MM.1S (cell line): ENCODE measurements at regions not wholly inside any gene's neighbourhood (a gene's known extent, or its start where the extent isn't known, plus 50 kb on each side); places are given as distances from the start of the nearest gene placed in this dataset.

Experiments used
- DNase-seq: peaks from one replicate; pipeline ENCODE4 v3.0.0-alpha.2; 2015
- H2AFZ ChIP-seq: fragments of 300-600 bp; sonication (generic); 2 replicates; pipeline ENCODE4 v1.6.0; 2016; ENCODE audit warnings: antibody characterized with exemption, low read length
- H3F3A ChIP-seq: fragments of 300-600 bp; sonication (generic); 2 replicates; pipeline ENCODE4 v1.6.1; 2016; ENCODE audit warnings: mild to moderate bottlenecking, antibody characterized with exemption, low read length, moderate library complexity, mixed read lengths; ENCODE audit not compliant: insufficient read depth
- H3K27ac ChIP-seq: fragments of 300-600 bp; sonication (generic); 2 replicates; pipeline ENCODE4 v1.5.1; 2016; ENCODE audit warnings: mild to moderate bottlenecking, low read length
- H3K27me3 ChIP-seq: fragments of 300-600 bp; sonication (generic); replicated peaks from 2 replicates; pipeline ENCODE4 v1.6.0; 2016; ENCODE audit warnings: low read length; ENCODE audit not compliant: insufficient read depth
- H3K36me3 ChIP-seq: fragments of 300-600 bp; sonication (generic); replicated peaks from 2 replicates; pipeline ENCODE4 v1.6.1; 2016; ENCODE audit warnings: mild to moderate bottlenecking, low read length, mixed read lengths; ENCODE audit not compliant: insufficient read depth
- H3K4me1 ChIP-seq: fragments of 300-600 bp; sonication (generic); 2 replicates; pipeline ENCODE4 v1.6.1; 2016; ENCODE audit warnings: low read length, mixed read lengths
- H3K4me2 ChIP-seq: fragments of 300-600 bp; sonication (generic); 2 replicates; pipeline ENCODE4 v1.6.0; 2016; ENCODE audit warnings: low read depth, low read length
- H3K4me3 ChIP-seq: fragments of 300-600 bp; sonication (generic); 2 replicates; pipeline ENCODE4 v1.5.1; 2016; ENCODE audit warnings: low read length, mixed read lengths
- H3K79me2 ChIP-seq: fragments of 300-600 bp; sonication (generic); 2 replicates; pipeline ENCODE4 v1.6.1; 2016; ENCODE audit warnings: mixed run types, low read length, mixed read lengths
- H3K9ac ChIP-seq: fragments of 300-600 bp; sonication (generic); 2 replicates; pipeline ENCODE4 v1.6.1; 2016; ENCODE audit warnings: low read length, mixed read lengths
- H3K9me2 ChIP-seq: fragments of 300-600 bp; sonication (generic); replicated peaks from 2 replicates; pipeline ENCODE4 v1.6.1; 2016; ENCODE audit warnings: mild to moderate bottlenecking, low read length, mixed read lengths; ENCODE audit not compliant: insufficient read depth
- H3K9me3 ChIP-seq: fragments of 300-600 bp; sonication (generic); replicated peaks from 2 replicates; pipeline ENCODE4 v1.6.1; 2016; ENCODE audit warnings: mild to moderate bottlenecking, low read length, mixed read lengths; ENCODE audit not compliant: insufficient read depth
- H4K20me1 ChIP-seq: fragments of 300-600 bp; sonication (generic); 2 replicates; pipeline ENCODE4 v1.6.1; 2016; ENCODE audit warnings: mild to moderate bottlenecking, low read length, moderate library complexity, mixed read lengths; ENCODE audit not compliant: insufficient read depth
- EZH2 ChIP-seq: fragments of 300-600 bp; sonication (generic); optimal IDR thresholded peaks from 2 replicates; pipeline ENCODE3; 2017; ENCODE audit warnings: low read depth, mild to moderate bottlenecking, antibody characterized with exemption, low read length, mixed read lengths
- EZH2phosphoT487 ChIP-seq: fragments of 300-600 bp; sonication (generic); IDR thresholded peaks from 2 replicates; pipeline ENCODE4 v1.6.1; 2018; ENCODE audit warnings: antibody characterized with exemption, low read length
- TF ChIP-seq, protein P1 (sequence below): fragments of 300-600 bp; sonication (generic); IDR thresholded peaks from 2 replicates; pipeline ENCODE4 v1.5.1; 2016; ENCODE audit warnings: antibody characterized with exemption, low read length, mixed read lengths

GRCh38 chr5:56461584-56461983 lies 228.5 kb upstream of the ANKRD55 start:
- Histone ChIP-seq H3K36me3 (no peaks in the 10 kb centered on the region), H3K9ac (no peak overlapping the region), H3K9me3 (no peaks in the 10 kb centered on the region), H3F3A (no peaks in the 10 kb centered on the region), H3K4me3 (no peak overlapping the region), H2AFZ (no peak overlapping the region), H3K27me3 (no peaks in the 10 kb centered on the region), H3K9me2 (no peaks in the 10 kb centered on the region), H3K27ac (no peak overlapping the region), H3K4me1 (no peaks in the 10 kb centered on the region), H3K79me2 (no peaks in the 10 kb centered on the region), H4K20me1 (no peaks in the 10 kb centered on the region), H3K4me2 (no peak overlapping the region)
- no peak for DNase-seq
- TF ChIP-seq, protein P1, sequence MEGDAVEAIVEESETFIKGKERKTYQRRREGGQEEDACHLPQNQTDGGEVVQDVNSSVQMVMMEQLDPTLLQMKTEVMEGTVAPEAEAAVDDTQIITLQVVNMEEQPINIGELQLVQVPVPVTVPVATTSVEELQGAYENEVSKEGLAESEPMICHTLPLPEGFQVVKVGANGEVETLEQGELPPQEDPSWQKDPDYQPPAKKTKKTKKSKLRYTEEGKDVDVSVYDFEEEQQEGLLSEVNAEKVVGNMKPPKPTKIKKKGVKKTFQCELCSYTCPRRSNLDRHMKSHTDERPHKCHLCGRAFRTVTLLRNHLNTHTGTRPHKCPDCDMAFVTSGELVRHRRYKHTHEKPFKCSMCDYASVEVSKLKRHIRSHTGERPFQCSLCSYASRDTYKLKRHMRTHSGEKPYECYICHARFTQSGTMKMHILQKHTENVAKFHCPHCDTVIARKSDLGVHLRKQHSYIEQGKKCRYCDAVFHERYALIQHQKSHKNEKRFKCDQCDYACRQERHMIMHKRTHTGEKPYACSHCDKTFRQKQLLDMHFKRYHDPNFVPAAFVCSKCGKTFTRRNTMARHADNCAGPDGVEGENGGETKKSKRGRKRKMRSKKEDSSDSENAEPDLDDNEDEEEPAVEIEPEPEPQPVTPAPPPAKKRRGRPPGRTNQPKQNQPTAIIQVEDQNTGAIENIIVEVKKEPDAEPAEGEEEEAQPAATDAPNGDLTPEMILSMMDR, result no peak
- TF ChIP-seq EZH2phosphoT487 (no peak), EZH2 (no peak)

GRCh38 chr5:56460681-56461191 lies 227.6 kb upstream of the ANKRD55 start:
- TF ChIP-seq, protein P1, result no peak
- TF ChIP-seq EZH2phosphoT487 (no peak), EZH2 (no peak)
- H3K4me2 ChIP-seq, result no peak overlapping the region
- H3K9me3 ChIP-seq, result no peaks in the 10 kb centered on the region
- H3K4me3 ChIP-seq, result no peak overlapping the region
- no peaks in the 10 kb centered on the region for H4K20me1 ChIP-seq
- no peaks in the 10 kb centered on the region for H3K79me2 ChIP-seq
- no peaks in the 10 kb centered on the region for H3K9me2 ChIP-seq
- H3K4me1 ChIP-seq, result no peaks in the 10 kb centered on the region
- H3F3A ChIP-seq, result no peaks in the 10 kb centered on the region
- no peak overlapping the region for H2AFZ ChIP-seq
- no peaks in the 10 kb centered on the region for H3K36me3 ChIP-seq
- H3K27me3 ChIP-seq, result no peaks in the 10 kb centered on the region
- H3K9ac ChIP-seq, result no peak overlapping the region
- H3K27ac ChIP-seq, result no peak overlapping the region
- no peak for DNase-seq

- Histone ChIP-seq H3K79me2 (no peaks in the 10 kb centered on the region), H4K20me1 (no peaks in the 10 kb centered on the region), H3K4me3 (no peak overlapping the region), H3F3A (no peaks in the 10 kb centered on the region), H3K9ac (no peak overlapping the region), H3K4me1 (no peaks in the 10 kb centered on the region), H3K27me3 (no peaks in the 10 kb centered on the region), H3K36me3 (no peaks in the 10 kb centered on the region), H2AFZ (no peak overlapping the region), H3K27ac (no peak overlapping the region), H3K9me3 (no peaks in the 10 kb centered on the region), H3K4me2 (no peak overlapping the region), H3K9me2 (no peaks in the 10 kb centered on the region)
- no peak for DNase-seq
- TF ChIP-seq EZH2phosphoT487 (no peak), EZH2 (no peak)
- TF ChIP-seq, protein P1, result no peak
Measured at GRCh38 chr5:56460195-56460546, 227.0 kb upstream of the ANKRD55 start.
